Upper lobe of right lung (tissue), 1 donor: ENCODE measurements at regions not wholly inside any gene's neighbourhood (a gene's known extent, or its start where the extent isn't known, plus 50 kb on each side); places are given as distances from the start of the nearest gene placed in this dataset.

ENCODE experiments used
- ATAC-seq: fragments of 200-7000 bp; cut with Tn5 transposase; one replicate; pipeline ENCODE4 v1.9.1; 2020; ENCODE audit warnings: mild to moderate bottlenecking, moderate library complexity
- DNase-seq: peaks from one replicate; pipeline ENCODE4 v3.0.0-alpha.2; 2020
- H3K27ac ChIP-seq: fragments of 200-600 bp; one replicate; pipeline ENCODE4 v1.8.0; 2022
- H3K27me3 ChIP-seq: fragments of 200-600 bp; one replicate; pipeline ENCODE4 v1.8.0; 2022; ENCODE audit warnings: mild to moderate bottlenecking
- H3K36me3 ChIP-seq: fragments of 200-600 bp; one replicate; pipeline ENCODE4 v1.8.0; 2022
- H3K4me1 ChIP-seq: fragments of 200-600 bp; one replicate; pipeline ENCODE4 v1.8.0; 2022
- H3K4me3 ChIP-seq: fragments of 200-600 bp; one replicate; pipeline ENCODE4 v1.8.0; 2022; ENCODE audit warnings: mild to moderate bottlenecking
- H3K9me3 ChIP-seq: fragments of 200-600 bp; one replicate; pipeline ENCODE4 v1.8.0; 2022
- intact Hi-C: fragments of 100-400 bp; cut with DNase I; formaldehyde crosslinking; loops from one replicate; pipeline ENCODE4 v1.11.0; 2022
- TF ChIP-seq, protein P1 (sequence below): fragments of 200-600 bp; IDR thresholded peaks from one replicate; pipeline ENCODE4 v1.8.0; 2022; ENCODE audit warnings: antibody characterized with exemption
- donor health status: DM: no; HTN: yes; CAD: no; lungs with severe emphysema.

DNA sequence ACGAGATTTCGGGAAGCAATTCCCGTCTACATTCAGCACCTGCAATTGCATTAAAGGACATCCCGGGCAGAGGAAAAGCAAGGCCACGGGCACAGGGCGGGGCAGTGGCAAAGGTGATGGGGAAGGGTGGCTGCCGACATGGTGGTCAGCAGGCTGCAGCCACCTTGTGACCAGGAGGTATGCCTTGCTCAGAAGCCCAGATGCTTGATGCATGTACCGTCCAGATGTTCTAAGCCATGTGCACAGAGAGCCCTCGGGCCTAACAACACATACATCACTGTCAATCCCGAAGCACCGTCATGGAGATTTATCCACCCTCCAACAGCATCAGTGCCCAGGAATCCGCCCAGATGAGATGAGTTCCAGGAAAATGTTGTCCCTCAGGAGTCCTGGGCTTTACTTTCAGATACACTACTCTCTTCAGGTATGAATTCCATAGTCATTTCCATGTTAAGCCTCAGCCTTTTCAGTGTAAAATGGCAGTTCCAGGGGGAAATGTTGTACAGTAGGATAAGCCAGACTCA is 77.8 kb upstream of the FRMD1 start:
- Histone ChIP-seq H3K27me3 (no peaks in the 10 kb centered on the region), H3K9me3 (no peaks in the 10 kb centered on the region), H3K36me3 (no peaks in the 10 kb centered on the region), H3K27ac (no peak overlapping the region), H3K4me1 (peaks cover 9% of the 10 kb centered on the region), H3K4me3 (no peak overlapping the region)
- ATAC-seq (no peak), DNase-seq (no peak)
- intact Hi-C loops: no loop called here
- TF ChIP-seq, protein P1, sequence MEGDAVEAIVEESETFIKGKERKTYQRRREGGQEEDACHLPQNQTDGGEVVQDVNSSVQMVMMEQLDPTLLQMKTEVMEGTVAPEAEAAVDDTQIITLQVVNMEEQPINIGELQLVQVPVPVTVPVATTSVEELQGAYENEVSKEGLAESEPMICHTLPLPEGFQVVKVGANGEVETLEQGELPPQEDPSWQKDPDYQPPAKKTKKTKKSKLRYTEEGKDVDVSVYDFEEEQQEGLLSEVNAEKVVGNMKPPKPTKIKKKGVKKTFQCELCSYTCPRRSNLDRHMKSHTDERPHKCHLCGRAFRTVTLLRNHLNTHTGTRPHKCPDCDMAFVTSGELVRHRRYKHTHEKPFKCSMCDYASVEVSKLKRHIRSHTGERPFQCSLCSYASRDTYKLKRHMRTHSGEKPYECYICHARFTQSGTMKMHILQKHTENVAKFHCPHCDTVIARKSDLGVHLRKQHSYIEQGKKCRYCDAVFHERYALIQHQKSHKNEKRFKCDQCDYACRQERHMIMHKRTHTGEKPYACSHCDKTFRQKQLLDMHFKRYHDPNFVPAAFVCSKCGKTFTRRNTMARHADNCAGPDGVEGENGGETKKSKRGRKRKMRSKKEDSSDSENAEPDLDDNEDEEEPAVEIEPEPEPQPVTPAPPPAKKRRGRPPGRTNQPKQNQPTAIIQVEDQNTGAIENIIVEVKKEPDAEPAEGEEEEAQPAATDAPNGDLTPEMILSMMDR: no peak

DNA sequence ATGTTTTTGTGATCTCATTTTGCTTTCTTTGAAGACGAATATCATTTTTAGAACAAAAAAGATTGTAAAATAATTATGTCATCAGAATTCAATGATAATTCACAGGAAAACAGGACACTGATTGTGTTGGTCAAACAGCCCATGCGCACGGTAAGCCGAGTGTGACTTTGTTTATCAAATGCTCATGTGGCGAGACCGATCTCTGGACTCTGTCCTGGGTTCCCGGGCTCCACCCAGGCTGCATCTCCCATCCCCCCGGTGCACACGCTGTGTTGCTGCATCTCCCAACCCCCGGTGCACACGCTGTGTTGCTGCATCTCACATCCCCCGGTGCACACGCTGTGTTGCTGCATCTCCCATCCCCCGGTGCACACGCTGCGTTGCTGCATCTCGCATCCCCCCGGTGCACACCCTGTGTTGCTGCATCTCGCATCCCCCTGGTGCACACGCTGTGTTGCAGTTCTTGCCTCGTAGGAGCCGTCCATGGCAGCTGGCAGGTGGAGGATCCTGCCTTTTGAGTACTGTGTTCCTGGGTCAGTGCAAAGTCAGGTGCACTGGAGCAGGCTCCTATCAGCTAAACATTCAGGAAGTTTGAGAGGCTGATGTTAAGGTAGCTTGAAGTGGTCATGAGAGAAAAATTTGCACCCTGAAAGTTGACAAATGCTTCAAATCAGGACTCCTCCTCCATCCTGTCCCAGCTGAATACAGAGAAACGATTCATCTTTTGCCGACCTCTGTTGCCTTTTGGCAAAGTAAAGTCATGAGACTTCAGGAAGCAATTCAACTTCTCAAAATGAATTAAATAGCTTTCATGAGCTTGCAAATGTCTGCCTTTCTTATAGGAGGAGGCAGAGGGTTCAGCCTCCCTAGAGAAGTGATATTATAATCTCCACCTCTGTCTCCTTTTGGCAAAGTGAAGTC is 77.1 kb upstream of the FRMD1 start:
- DNase-seq (no peak), ATAC-seq (peak; percentile 21)
- Histone ChIP-seq H3K4me1 (peaks cover 9% of the 10 kb centered on the region), H3K36me3 (no peaks in the 10 kb centered on the region), H3K27ac (no peak overlapping the region), H3K4me3 (no peak overlapping the region), H3K27me3 (no peaks in the 10 kb centered on the region), H3K9me3 (no peaks in the 10 kb centered on the region)
- TF ChIP-seq, protein P1: no peak
- intact Hi-C loops: no loop called here

DNA sequence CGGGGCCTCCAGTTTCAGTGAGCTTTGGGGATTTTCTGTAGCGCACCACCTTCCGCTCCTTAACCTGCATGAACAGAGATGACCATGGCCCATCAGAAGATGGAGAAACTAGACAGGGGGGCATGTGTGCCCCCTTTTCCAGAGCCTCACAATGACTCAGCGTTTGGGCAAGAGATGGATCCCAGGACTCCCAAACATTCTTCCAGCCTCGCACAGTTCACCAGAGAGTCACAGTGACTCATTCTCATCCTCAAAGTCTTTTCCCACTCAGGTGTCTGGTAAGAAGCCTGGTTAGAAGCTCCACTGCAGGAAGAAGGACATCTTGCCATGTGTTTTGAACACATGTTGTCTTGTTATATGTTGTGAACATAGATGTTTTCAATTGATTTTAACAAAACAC is 76.2 kb upstream of the FRMD1 start:
- ATAC-seq: no peak
- peaks cover 7% of the 10 kb centered on the region for H3K27me3 ChIP-seq
- DNase-seq: no peak
- H3K27ac ChIP-seq: no peak overlapping the region
- H3K4me3 ChIP-seq: no peak overlapping the region
- no peaks in the 10 kb centered on the region for H3K36me3 ChIP-seq
- no peaks in the 10 kb centered on the region for H3K9me3 ChIP-seq
- H3K4me1 ChIP-seq: peaks cover 9% of the 10 kb centered on the region
- intact Hi-C loops: no loop called here
- TF ChIP-seq, protein P1: no peak

DNA sequence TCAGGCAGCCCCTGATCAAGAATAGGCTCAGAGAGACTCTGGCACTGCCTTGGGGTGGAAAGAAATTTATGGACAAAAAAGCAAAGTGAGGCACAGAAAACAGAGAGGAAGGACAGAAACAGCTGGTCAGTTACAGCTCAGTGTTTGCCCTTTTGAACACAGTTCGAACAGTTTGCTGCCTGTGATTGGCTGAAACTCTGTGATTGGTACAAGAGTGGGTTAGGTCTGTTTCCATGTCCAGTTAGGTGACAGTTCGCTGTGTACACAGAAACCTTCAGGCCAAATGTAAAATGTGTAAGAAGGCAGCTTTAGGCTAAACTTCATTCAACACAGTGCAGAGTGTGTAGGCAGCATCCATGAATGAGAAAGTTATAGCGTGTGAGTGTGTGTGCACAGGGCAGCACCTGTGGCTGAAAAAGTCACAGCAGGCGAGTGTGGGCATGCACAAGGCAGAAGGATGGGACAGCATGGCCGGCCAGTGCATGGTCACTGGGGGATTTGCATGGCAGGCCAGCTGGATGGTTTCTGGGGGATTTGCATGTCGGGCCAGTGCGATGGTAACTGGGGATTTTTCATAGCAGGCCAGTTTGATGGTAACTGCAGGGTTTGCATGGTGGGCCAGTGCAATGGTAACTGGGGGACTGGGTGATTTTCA is 75.4 kb upstream of the FRMD1 start:
- Histone ChIP-seq H3K9me3 (no peaks in the 10 kb centered on the region), H3K27me3 (peaks cover 7% of the 10 kb centered on the region), H3K4me3 (no peak overlapping the region), H3K27ac (no peak overlapping the region), H3K4me1 (peaks cover 9% of the 10 kb centered on the region), H3K36me3 (no peaks in the 10 kb centered on the region)
- DNase-seq (no peak), ATAC-seq (no peak)
- TF ChIP-seq, protein P1: no peak
- intact Hi-C loops: no loop called here

DNA sequence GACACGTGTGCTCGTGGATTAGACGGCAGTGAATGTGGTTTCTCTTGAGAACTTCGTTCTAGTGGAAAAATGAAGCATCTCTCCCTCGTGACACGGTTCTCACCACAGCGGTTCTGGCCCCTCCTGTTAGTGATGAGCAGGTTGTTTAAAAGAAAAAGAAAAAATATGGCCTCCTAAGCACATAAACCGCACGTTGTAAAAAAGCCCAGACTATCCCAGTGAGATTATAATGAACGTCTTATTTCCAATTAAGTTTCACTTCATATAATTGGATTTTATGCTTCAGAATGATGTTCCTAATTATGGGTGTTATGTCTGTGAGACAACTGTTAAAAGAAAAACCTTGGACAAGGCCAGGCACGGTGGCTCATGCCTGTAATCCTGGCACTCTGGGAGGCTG is 74.5 kb upstream of the FRMD1 start:
- TF ChIP-seq, protein P1: no peak

More for the DNA sequence above, 74.5 kb upstream of the FRMD1 start:
- Histone ChIP-seq H3K27ac (no peak overlapping the region), H3K36me3 (no peaks in the 10 kb centered on the region), H3K9me3 (no peaks in the 10 kb centered on the region), H3K4me3 (no peak overlapping the region), H3K27me3 (peaks cover 7% of the 10 kb centered on the region), H3K4me1 (peaks cover 9% of the 10 kb centered on the region)
- ATAC-seq (no peak), DNase-seq (no peak)
- intact Hi-C loops: no loop called here
